Testis (tissue), 2 donors: ENCODE measurements at regions not wholly inside any gene's neighbourhood (a gene's known extent, or its start where the extent isn't known, plus 50 kb on each side); places are given as distances from the start of the nearest gene placed in this dataset.

ENCODE experiments used
- DNase-seq: peaks from one replicate; pipeline ENCODE4 v3.0.0-alpha.2; 2019
- H3K27ac ChIP-seq, 2 donors: fragments of 200-600 bp; sonication (generic); one replicate each; pipeline ENCODE4 v1.5.1; 2019
- H3K27me3 ChIP-seq: fragments of 200-600 bp; sonication (generic); one replicate; pipeline ENCODE4 v1.5.1; 2019
- H3K36me3 ChIP-seq: fragments of 200-600 bp; sonication (generic); one replicate; pipeline ENCODE4 v1.5.1; 2017; ENCODE audit warnings: low read depth; ENCODE audit errors: missing control alignments
- H3K4me1 ChIP-seq: fragments of 200-600 bp; sonication (generic); one replicate; pipeline ENCODE4 v1.5.1; 2019
- H3K4me3 ChIP-seq, 2 donors: fragments of 200-600 bp; sonication (generic); one replicate each; pipeline ENCODE4 v1.5.1; 2017 to 2019
- H3K9me3 ChIP-seq: fragments of 200-600 bp; sonication (generic); one replicate; pipeline ENCODE4 v1.5.1; 2017
- CTCF ChIP-seq, 3 experiments: fragments of 450-650 bp in 2 of 3; fragments of 200-600 bp in 1 of 3; sonication (generic) in 1 of 3; IDR thresholded peaks; one replicate each; pipeline ENCODE4 v1.5.1; 2016 to 2019; ENCODE audit warnings: antibody characterized with exemption in 3 of 3, mild to moderate bottlenecking in 2 of 3, moderate library complexity in 1 of 3
- POLR2A ChIP-seq: fragments of 450-650 bp; IDR thresholded peaks from one replicate; pipeline ENCODE4 v1.6.1; 2017; ENCODE audit warnings: antibody characterized with exemption, mild to moderate bottlenecking, moderate library complexity
- WGBS, 2 donors: methylation state at CpG; one replicate each; pipeline ENCODE4 v1.1.5; 2018; 5-methylcytosine and 5-hydroxymethylcytosine counted together
- intact Hi-C: fragments of 100-400 bp; cut with DNase I; formaldehyde crosslinking; loops from one replicate; pipeline ENCODE4 v1.15.1; 2023; ENCODE audit warnings: low total_unique reads

- no peaks in the 10 kb centered on the region for H3K9me3 ChIP-seq
- no peaks in the 10 kb centered on the region for H3K36me3 ChIP-seq
- H3K27ac ChIP-seq: no peak overlapping the region
- peaks cover 3% of the 10 kb centered on the region for H3K4me1 ChIP-seq
- 44 to 74% methylated on average over 5 to 9 of the region's 9 CpGs for WGBS, 2 donors
- no peaks in the 10 kb centered on the region for H3K27me3 ChIP-seq
- intact Hi-C loops: no loop called here
- no peak overlapping the region for H3K4me3 ChIP-seq
- no peak for TF ChIP-seq POLR2A
- no peak for TF ChIP-seq CTCF (IDR thresholded peaks at IDR 0.05)
- DNase-seq: peak; percentile 54
Observed at GRCh38 chrX:110408949-110409588, 50.4 kb downstream of the RTL9 start.

DNA sequence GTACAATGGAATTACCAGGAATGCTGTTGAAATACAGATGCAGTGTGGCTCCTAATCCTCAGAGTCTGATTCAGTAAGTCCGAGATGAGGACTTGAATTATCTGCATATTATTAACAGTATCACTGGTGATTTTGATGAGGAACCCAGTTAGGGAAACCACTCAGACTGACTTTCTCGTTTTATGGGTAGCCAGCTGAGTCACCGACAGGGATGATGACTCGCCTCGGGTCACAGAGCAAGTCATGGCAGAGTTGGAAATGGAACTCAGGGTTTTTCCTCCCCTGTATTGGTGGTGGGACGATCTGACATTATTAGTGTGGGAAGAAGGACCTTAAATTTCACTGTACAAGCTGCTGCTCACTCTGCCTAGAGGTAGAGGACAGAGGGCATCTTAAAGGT is 51.3 kb downstream of the RTL9 start:
- Histone ChIP-seq H3K36me3 (no peaks in the 10 kb centered on the region), H3K4me1 (peaks cover 3% of the 10 kb centered on the region), H3K4me3 (no peak overlapping the region), H3K27ac (no peak overlapping the region), H3K27me3 (no peaks in the 10 kb centered on the region), H3K9me3 (no peaks in the 10 kb centered on the region)
- WGBS, 2 donors: 41 to 54% methylated on average over 5 to 6 of the region's 6 CpGs
- no peak for DNase-seq
- TF ChIP-seq CTCF (IDR thresholded peaks at IDR 0.05) (no peak), POLR2A (no peak)
- intact Hi-C loops: no loop called here

DNA sequence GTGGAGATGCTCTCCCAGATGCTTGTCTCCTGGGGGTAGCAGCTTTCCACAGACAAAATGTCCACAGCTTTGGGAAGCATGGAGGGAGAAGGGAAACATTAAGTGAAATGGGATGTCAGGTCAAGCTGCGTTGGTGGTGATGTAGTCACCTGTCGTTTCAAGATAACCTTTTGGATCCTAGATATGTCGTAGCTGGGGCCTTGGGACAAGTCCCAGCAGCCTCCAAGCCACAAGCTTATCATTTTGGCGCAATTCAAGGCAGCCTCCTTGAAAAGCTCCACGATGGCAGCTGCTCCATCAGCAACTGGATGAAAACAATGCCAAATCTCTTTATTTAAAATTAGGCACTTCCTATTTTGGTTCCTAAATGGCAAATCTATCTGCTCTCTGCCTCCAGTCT is 52.0 kb downstream of the RTL9 start:
- intact Hi-C loops: no loop called here
- WGBS, 2 donors: 35 to 69% methylated on average over 3 to 5 of the region's 5 CpGs

GRCh38 chrX:110412971-110413726 is 54.5 kb downstream of the RTL9 start:
- Histone ChIP-seq H3K36me3 (no peaks in the 10 kb centered on the region), H3K4me1 (no peaks in the 10 kb centered on the region), H3K27ac (no peak overlapping the region), H3K4me3 (no peak overlapping the region), H3K9me3 (no peaks in the 10 kb centered on the region), H3K27me3 (no peaks in the 10 kb centered on the region)
- peak; percentile 81 for DNase-seq
- intact Hi-C loops: no loop called here
- 15 to 20% methylated on average over 11 to 18 of the region's 18 CpGs for WGBS, 2 donors
- peak; percentile 54 to 65 (median 61) for TF ChIP-seq CTCF (IDR thresholded peaks at IDR 0.05)
- TF ChIP-seq POLR2A: no peak

More for the DNA sequence above, 52.0 kb downstream of the RTL9 start:
- peaks cover 2% of the 10 kb centered on the region for H3K4me1 ChIP-seq
- H3K27ac ChIP-seq: no peak overlapping the region
- TF ChIP-seq POLR2A (no peak), CTCF (IDR thresholded peaks at IDR 0.05) (no peak)
- no peak overlapping the region for H3K4me3 ChIP-seq
- no peaks in the 10 kb centered on the region for H3K9me3 ChIP-seq
- no peak for DNase-seq
- no peaks in the 10 kb centered on the region for H3K27me3 ChIP-seq
- no peaks in the 10 kb centered on the region for H3K36me3 ChIP-seq
